Inflammatory macrophage (primary cell): ENCODE measurements at regions not wholly inside any gene's neighbourhood (a gene's known extent, or its start where the extent isn't known, plus 50 kb on each side); places are given as distances from the start of the nearest gene placed in this dataset.
"Not testable (repeated sequence)": the region's sequence is repeated elsewhere in the genome, so short reads cannot be mapped to it uniquely, and the experiment has no call there.

Source experiments
- DNase-seq, 2 donors: peaks; one replicate each; pipeline ENCODE4 v3.0.0-alpha.2; 2020 to 2022

DNA sequence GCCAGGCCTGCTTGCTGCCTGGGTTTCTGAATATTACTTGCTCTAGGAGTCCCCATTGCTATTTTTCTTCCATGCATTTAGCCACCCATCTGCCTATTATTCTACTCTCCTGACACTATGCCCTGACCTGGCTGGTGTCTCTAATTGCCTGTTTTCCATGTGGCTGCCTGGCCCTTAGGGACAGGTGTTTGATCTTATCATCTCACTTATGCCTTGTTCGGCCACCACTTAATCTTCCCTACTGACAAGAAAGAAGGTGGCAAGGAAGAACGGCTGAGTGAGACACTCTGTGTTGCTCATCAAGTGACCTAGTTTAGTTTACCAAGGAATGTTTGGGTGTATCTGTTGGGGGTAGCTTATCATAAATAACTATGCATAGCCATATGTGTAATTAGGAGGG is 50.4 kb upstream of the RAPH1 start:
- DNase-seq, result no peak

DNA sequence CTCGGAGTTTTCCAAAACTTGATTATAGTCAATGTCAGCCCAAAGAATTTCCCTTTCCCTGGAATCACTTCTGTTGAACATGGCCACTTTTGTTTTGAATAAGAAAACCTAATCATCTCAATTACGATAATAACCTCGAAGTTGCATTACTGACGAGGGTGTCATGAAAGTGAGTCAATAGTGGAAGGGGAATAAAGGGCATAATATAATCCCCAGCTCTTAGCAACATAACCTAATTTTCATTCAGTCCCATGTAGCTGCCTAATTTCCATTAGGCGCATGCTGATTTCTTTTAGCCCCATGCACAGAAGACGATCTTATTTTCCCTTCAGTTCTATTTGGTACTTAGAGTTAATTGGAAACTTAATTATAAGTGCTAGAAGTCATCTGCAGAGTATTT is 51.1 kb upstream of the RAPH1 start:
- no peak for DNase-seq

DNA sequence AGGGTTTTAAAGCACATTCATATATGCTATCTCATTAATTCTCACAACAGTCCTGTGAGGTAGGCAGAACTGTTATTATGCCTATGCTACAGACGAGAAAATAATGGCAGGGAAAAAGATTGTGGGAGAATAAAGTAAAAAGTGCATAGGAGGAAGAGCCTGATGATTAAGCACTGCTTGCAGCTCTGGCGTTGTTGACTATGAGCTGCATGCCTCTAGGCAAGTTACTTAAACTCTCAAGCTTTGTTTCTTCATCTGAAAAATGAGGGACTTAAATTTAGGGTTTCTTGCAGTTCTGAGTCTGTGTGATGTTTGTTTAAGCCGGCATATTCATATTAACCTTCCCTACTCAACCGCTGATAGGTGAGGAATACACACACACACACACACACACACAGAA is 51.6 kb upstream of the RAPH1 start:
- DNase-seq, result no peak

DNA sequence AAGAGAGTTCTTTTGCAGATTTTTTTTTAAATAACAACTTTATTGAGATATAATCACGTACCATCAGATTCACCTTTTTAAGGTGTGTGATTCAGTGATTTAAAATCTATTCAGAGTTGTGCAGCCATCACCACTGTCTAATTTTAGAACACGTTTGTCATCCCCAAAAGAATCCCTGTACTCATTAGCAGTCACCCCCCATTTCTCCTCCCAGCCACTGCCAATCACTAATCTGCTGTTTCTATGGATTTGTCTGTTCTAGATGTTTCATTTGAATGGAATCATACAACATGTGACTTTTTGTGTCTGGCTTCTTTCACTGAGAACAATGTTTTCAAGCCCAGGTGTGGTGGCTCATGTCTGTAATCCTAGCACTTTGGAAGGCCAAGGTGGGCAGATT is 55.4 kb upstream of the RAPH1 start:
- DNase-seq, result no peak

DNA sequence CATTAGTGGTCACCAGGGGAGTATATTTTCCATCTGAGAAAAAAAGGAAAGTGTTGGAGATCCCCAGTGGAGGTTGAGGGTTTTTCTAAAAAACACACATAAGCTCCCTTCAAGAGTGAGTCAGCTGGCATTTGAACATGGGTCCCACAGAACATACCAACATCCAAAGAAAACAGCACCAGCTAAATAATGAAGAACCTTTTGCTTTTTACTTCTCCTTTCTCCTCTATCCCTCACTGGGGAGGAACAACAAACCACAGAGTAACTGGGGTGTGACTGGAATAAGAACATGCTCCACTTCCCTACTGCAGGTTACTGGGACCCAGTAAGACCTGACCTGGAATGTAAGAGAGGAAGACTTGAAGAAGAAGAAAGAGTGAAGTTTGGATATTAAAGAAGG is 56.5 kb upstream of the RAPH1 start:
- peak; percentile 51 to 76 for DNase-seq

DNA sequence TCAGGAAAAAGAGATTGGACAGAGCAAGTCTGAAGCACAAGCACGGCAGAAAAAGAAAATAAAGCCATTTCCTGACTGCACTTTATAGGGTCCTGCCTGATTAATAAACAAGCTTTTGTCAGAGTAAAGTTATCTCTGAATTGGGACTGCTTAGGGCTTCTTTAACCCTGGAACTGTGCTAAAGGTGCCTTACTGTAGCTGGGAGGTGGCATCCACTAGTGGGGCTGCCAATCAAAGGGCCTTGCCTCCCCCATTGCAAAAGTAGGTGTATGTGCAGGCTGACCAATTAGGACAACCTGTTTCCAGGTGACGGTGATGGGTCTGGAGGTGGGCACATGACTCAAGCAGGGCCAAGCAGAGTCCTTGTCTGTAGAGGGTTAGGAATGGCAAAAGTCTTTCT is 57.4 kb upstream of the RAPH1 start:
- no peak for DNase-seq

DNA sequence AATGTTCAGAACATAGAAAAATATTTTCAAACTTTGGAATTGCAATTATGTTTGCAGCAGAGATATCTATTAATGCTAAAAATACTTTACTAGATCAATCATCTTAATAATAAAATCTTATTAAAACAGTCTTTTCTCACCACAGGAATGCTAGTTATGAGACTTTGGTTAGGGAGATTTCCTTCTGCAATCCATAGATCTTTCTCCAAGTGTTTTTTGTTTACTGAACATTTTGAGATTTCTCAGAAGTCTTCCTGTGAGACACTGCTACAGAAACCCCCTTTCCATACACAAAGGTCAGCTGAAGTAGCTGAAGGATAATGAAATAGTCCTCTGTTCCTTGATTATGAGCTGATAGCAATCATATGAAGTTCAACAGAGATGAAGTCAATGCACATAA is 59.4 kb upstream of the RAPH1 start:
- DNase-seq, result no peak

DNA sequence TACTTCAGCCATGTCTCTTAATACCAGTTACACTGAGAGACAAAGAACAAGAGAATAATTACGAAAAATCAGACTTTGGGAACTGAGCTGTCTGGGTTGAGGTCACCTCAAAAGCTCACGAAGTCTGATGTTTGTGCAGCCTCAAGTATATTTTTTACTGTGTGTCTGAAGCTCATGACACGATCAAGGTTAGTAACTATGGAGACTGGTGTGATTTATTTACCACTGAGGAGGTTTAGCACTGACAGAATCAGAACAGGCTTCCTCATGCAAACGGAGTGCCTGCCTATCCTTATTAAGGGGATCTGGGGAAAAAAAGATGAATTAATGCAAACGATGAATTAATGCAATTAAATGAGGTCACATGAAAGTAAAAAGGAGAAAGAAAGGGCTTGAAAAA is 61.1 kb upstream of the RAPH1 start:
- no peak for DNase-seq

DNA sequence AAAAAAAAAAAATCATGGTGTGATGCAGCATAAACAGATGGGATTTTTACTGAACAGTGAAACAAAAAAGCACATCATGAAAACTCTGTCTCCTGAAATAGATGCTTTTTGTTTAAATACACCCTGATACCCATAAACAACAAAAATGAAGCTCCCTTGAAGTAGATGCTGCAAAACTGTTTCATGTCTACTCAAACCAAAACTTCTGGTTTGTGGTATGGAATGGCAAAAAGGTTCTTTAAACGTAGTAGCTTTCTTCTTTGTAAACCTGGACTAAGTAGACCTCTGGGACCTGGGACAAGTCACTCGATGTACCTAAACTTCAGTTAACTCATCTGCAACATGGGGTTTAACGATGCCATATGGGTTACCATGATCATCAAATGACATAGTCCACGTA is 64.4 kb upstream of the RAPH1 start:
- DNase-seq, result no peak

DNA sequence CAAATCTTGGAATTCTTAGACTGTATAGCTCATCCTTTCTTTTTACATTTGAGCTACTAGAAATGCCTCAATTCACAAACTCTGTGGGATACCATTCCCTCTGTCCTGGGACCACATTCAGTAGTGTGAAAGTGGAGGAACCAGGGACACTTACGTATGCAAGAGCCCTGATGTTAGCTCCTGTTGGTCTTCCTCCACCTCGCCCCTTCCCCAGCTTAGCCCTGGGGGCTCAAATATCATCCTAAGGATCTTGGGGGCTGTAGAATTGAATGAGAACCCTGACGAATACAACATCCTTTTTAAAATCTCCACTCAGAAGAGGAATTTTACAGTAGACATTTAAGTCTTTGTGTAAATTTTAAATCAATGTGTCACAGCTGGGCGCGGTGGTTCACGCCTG is 65.2 kb upstream of the RAPH1 start:
- DNase-seq, result no peak

DNA sequence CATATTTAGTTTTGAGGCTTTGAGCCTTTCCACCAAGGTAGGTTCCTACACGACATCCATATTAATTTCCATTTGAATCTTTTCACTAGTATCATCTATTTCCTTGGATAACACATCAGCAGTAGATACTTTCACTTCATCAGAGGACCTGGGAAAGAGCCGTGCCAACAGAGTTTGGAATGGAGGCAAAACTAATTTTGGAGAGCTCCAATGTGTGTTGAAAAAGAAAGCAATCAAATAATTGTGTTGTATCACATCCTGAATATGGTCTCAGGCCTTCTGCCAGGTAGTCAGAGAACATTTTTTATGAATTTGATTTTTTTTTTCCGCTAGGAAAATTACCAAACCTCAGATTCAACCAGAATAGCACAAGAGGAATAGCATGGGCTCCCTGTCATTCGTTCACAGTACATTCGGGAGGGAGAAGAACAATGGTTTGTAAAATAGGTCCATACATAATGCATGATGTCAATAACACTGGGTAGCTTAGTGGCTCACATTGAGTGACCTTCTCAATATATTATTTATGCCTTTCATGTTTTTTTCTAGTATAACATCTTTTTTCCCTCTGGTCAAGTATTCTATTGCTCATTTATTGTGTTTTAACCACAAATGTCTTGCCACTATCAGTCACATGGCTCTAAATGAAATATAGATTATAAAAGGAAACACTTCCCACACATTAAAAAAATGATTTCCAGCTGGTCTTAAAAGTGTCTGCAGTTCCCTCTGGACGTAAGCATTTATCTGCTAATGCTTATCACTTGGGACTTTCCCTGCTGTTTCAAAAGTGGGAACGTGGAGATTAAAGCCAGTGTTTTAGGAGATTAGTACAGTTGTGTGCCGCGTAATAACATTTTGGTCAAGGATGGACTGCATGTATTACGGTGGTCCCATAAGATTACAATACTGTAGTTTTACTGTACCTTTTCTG is 68.6 kb upstream of the RAPH1 start:
- DNase-seq, result no peak

DNA sequence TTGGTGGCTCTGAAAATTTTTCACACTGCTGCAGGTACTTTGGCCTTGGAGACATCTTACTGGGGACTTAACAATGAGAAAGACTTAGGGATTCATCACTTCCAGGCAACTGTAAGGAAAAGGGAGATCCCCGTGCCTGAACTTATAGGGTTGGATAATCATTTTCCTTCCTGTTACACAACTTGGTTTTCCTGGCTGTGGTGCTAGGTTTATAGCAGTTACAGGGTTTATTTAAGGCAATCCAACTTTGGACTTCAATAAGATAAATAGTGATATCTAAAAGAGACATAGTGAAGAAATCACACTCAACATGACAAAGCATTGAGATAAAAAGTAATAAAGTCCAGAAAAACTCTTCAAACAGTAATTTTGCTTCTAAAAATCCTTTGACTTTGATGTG is 70.2 kb upstream of the RAPH1 start:
- DNase-seq, result no peak

DNA sequence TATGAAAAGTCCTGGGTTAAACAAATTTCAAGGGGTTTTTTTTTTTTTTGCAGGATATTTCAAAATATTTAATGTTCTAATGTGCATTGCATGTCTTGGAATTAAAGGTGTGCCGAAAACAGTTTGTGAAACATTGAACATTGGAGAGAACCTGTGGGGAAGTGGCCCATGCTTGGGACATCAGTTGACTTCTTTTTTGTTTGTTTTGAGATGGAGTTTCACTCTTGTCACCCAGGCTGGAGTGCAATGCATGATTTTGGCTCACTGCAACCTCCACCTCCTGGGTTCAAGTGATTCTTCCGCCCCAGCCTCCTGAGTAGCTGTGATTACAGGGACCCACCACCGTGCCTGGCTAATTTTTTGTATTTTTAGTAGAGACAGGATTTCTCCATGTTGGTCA is 71.0 kb upstream of the RAPH1 start:
- DNase-seq, result no peak

DNA sequence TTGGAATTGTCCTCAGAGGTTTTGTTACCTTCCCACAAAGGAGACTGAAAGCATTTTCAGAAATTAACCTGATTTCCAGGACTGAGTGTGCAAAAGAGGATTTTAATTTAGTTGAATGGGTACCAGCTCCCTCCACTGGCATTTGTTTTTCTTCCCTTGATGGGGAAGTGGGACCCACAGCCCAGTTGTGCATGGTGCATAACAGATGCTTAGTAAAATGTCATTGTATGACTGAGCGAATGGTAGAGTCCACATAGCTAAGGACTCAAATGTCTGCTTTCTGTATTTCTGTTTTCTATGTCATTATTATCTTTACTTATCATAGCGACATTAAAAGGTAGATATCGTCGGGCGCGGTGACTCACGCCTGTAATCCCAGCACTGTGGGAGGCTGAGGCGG is 75.5 kb upstream of the RAPH1 start:
- DNase-seq, result no peak

DNA sequence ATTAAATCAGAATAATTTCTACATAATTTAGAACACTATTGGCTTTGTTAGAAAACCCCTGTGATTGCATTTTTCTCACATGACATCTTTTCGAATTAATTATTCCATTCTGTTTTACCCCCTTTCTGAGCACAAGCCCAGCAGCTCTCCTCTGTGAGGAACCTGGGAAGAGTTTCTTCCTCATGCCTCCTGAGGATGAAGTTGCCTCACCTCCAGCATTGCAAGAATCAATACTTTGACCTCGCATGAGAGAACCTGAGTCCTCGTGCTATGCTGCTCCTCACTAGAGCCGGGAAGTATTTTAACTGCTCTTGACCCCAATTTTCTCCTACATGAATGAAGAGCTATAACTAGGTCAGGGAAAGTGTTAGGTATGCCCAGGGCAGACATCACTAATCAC is 77.1 kb upstream of the RAPH1 start:
- DNase-seq, result no peak

DNA sequence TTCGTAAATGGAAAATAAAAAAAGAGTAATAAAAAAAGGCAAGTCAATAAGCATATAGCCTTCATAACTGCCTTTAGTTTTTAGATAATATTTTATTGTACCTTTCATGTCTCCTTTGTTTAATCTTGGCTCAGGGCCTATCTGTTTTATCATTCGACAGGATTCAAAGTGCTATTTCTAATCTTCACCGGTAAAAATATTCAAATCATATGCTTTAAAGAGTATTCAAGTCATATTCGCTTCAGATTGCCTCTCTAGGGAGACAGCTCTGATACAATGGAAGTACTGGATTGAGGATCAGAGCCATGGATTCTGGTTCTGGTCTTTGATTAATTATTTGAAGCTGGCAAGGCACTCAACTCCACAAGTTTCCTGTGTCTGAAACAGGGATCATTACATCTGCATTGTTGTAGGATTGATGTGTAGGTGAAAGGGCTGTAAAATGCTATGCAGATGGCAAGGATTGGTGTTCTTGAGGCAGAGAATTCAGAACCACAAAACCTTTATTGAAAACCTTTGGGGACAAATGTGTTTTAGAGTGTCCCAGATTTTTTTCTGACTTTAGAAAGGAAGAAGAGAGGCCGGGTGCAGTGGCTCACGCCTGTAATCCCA is 84.3 kb upstream of the RAPH1 start:
- no peak for DNase-seq

DNA sequence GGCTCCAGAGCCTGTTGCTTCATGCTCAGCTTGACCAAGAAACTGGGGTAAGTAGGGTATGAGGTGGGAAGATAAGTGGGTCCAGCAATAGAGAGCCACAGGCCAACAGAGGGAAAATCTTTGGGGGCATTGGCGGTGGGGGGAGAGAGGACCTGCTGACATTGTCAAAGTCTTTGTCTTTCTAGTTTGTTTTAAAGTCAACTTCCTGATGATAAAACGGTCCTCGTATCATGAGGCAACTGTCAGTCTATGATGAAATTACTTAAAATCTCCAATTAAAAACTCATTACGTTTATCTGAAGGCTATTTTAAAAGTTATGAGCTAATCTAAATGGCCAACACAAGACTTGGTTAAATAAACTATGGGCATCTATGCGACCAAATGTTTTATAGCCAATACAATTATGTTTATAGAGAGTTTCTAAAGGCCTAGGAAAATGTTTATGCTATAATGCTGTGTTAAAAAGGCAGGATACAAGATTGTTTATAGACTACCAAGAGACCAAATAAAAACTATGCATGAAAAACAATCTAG is 84.4 kb upstream of the CD28 start:
- no peak for DNase-seq

DNA sequence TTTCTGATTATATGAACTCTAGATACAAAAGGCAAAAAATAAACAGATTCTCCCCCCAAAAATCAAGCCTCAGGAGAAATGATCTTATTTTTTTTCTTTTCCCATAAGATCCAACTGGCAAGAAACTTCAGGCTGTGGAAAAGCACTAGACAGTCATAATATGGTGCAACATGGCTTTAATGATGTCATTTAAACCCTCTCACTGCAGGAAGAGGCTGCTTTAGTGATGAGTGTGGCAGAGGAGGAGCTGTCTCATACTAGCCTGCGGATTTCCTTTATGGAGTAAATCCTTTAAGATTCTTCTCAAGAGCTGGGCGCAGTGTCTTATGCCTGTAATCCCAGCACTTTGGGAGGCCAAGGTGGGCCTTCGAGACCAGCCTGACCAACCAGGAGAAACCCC is 83.3 kb upstream of the CD28 start:
- DNase-seq, result peak; percentile 11 to 13

DNA sequence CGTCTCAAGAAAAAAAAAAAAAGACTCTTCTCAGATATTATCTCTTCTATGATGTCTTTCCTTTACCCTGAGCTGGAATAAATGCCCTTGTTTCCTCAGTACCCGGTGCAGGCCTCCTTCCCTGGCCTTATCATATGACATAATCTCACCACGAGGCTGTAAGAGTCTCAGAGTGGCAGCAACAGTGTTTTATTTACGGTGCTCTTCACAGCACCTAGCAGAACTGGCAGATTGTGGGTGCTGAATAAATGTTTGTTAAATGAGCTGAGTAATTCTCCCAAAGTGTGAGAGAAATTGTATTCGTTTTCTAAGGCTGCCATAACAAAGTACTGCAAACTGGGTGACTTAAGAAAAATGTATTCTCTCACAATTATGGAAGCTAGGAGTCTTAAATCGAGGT is 82.8 kb upstream of the CD28 start:
- DNase-seq, result no peak

DNA sequence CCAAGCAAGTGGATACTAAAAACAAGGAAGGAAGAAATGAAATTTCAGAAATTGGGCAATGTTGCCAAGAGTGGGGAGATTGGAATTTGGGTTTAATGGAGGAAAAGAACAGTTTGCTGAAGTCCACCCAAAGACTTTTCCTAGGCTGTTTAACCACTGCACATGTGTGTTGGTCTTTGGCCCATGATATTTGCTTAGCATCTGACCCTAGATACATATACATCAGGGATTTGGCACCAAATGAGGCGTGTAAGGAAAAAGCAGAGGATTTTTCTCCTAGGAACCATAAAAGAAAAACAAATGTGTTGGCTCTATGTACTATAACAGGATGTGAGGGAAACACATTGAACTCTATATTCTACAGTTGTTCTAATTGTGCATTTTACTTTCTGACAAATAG is 80.7 kb upstream of the CD28 start:
- no peak for DNase-seq

DNA sequence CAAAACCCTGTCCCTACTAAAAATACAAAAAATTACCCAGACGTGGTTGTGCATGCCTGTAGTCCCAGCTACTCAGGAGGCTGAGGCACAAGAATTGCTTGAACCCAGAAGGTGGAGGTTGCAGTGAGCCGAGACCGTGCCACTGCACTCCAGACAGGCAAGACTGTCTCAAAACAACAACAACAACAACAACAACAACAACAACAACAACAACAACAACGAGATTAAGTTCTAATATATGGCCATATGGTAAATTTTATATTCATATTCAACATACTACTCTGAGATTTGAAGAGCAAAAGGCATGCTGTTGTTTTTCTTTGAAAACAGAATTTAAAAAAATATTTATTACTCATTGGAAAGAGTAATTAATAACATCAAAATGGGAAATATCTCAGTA is 80.2 kb upstream of the CD28 start:
- DNase-seq, result not testable (repeated sequence)

DNA sequence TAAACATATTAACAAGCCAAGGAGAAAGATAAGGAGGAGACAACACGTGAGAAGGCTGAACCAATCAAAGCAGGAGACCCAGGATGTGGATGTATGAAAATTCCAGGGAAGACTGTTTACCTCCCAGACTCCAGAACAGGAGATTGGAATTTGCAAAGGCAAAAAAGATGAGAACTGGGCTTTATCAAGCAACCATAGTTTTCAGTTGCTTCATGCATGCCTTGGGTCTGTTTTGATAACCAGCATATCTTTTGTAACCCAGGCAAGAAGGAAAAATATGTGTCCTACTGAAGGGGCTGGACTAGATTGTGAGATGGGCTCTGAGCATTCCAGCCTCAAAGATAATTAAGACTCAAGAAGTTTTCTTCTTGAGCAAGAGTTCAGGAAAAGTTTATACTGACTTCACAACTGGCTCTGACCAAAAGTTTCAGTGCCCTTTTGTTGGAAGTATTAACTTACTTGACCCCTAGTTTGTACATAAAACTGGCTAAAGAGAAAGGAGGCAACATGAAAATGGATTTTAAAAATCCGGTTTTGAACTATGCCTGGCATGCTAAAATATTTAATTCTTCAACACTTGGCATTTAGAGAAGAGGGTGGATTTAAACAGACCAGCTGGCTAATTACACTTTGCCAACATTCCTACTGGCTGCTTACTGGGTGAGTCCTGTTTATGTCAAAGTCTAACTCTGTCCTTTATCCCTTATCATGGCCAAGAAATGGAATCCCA is 79.3 kb upstream of the CD28 start:
- DNase-seq, result no peak

DNA sequence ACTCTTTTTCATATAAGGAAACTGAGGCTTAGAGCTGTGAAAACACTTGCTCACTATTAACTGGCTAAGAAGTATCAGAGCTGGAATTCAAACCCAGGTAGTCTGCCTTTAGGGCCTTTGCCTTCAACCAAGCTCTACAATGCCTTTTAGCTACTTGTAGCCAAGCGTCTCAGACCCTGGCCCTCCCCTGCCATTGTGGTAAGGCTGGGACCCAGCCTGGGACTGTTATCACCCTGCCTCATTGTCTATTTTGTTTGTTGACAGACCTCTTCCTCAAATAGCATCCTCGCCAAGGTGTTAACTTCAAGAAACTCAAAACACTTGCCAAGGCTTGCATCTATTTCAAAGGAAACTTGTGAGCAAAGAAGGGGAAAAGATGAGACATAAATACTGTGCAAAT is 76.7 kb upstream of the CD28 start:
- DNase-seq, result no peak
